ENCODE measurements at regions not wholly inside any gene's neighbourhood (a gene's known extent, or its start where the extent isn't known, plus 50 kb on each side); places are given as distances from the start of the nearest gene placed in this dataset.
"Not testable (repeated sequence)": the region's sequence is repeated elsewhere in the genome, so short reads cannot be mapped to it uniquely, and the experiment has no call there.

DNA sequence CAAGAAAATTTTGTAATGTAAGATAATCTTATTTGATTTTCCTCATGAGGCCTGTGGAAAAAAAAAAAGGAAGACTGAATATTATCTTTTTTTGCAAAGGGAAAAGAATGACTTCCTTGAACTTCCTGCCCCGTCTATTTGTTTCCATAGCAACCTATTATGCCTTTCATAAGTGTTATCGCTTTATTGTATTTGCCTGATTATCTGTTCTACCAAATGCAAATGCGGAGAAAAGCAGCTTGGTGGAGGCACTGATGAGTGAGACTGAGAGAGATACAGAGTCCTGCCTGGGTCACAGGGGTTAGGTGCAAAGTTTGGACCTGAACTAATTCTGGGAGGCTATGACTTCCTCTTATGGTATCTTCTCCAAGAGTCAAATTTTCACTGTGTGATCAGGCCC, 334.0 kb upstream of the KCNMB2 start:
- DNase-seq: no peak

DNA sequence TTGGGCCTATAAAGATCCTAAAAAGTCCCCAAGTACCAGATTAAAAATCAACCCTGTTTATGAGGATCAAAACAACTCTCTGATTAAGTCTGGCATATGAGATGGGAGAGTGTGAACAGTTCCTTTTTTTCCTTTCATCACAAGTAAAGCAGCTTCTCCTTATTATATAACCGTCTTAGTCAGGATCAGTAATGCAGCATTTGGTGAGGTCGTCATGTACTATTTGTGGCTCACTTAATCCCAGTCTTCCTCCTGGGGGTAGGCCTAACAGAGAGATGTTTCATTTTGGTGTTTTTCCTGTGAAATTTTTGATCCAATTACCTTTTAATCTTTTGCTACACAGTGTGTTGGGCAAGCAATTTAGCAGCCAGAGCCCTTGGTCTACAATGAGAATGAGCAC, 333.1 kb upstream of the KCNMB2 start:
- DNase-seq: no peak

DNA sequence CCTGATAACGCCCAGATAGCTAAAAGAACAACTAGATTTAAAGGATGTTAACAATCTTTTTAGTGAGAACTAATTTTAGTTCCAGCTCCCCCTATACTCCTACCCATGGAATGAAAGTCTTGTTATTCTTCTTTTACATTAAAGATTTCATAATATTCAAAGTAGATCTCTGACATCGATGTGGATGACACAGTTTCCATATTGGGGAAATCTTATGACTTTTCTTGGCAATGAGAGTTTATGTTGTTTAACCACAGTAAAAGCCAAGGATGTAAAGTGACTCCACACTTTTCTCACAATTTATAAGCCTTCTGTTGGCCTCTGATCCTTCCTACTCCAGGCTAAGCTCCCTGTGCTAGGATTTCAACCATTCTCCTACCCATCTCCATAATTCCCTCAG, 332.6 kb upstream of the KCNMB2 start:
- DNase-seq: no peak

DNA sequence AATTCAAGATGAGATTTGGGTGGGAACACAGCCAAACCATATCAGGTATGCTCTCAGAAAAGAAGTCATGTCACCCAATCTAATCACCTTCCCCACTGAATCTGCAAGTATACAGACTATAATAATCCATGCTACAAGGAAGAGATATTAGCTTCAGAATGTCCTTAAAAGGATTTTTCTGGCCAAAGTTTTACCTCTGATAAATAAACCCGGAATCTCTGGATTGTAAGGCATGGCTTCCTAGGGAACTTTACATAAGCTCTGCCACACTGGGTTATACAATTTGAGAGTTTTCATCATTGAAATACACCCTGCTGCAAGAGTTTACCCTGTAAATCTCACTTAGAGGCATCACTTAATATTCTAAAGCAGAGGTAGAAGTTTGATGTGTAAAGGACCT, 330.5 kb upstream of the KCNMB2 start:
- DNase-seq: no peak

DNA sequence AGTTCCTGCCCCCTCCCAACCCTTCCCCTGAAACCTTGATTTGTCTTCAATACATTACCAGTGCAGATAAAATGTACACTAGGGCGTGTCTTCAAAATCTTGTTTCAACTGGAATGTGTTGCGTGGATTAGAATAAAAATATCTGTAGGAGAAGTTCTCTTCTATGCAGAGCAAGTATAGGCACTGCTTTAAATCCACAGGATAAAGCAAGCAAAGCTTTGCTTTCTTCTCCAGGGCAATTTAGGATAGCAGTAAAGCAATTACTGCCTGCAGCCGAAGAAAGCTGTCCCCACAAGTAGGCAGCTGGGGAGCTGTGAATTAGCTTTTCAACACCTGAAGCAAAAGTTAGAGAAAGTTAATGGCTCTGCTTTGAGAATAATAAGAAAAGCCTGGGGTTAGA, 329.7 kb upstream of the KCNMB2 start:
- DNase-seq: no peak

DNA sequence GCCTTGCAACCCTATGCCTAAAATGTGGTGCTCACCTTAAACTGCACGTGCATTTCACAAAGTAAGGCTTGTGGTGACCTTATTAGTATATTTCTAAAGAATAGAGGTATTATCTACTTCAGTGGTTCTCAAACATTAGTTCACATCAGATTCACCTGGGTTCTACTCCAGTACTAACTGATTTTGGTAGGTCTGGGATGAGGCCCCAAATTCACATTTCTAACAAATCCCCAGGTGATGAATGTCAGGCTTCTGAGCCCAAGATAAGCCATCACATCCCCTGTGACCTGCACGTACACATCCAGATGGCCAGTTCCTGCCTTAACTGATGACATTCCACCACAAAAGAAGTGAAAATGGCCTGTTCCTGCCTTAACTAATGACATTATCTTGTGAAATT, 329.1 kb upstream of the KCNMB2 start:
- DNase-seq: not testable (repeated sequence)

DNA sequence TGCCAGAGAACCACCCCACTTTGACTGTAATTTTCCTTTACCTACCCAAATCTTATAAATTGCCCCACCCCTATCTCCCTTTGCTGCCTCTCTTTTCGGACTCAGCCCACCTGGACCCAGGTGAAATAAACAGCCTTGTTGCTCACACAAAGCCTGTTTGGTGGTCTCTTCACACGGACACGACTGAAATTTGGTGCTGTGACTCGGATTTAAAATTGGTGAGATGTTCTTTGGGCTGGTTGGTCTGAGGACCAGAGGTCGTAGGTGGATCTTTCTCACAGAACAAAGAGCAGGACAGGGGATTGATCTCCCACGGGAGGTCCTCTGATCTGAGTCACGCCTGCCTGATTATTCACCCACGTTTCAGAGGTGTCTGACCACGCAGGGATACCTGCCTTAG, 328.6 kb upstream of the KCNMB2 start:
- DNase-seq: not testable (repeated sequence)

DNA sequence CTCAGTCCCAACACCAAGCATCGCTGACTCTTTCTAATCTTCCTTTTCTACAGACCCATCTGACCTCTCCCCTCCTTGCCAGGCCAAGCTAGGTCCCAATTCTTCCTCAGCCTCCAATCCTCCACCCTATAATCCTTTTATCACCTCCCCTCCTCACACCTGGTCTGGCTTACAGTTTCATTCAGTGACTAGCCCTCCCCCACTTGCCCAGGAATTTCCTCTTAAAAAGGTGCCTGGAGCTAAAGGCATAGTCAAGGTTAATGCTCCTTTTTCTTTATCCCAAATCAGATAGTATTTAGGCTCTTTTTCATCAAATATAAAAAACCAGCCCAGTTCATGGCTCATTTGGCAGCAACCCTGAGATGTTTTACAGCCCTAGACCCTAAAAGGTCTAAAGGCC, 327.1 kb upstream of the KCNMB2 start:
- DNase-seq: not testable (repeated sequence)

DNA sequence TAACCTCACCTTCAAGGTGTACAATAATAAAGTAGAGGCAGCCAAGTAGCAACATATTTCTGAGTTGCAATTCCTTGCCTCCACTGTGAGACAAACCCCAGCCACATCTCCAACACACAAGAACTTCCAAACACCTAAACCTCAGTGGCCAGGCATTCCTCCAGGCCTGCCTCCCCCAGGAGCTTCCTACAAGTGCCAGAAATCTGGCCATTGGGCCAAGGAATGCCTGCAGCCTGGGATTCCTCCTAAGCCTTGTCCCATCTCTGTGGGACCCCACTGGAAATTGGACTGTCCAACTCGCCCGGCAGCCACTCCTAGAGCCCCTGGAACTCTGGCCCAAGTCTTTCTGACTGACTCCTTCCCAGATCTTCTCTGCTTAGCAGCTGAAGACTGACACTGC, 326.6 kb upstream of the KCNMB2 start:
- not testable (repeated sequence) for DNase-seq

DNA sequence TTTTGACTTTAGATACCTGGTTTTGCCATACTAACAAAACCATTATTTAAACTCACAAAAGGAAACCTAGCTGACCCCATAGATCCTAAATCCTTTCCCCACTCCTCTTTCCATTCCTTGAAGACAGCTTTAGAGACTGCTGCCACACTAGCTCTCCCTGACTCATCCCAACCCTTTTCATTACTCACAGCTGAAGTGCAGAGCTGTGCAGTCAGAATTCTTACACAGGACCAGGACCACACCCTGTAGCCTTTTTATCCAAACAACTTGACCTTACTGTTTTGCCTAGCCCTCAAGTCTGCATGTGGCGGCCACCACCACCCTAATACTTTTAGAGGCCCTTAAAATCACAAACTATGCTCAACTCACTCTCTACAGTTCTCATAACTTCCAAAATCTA, 325.1 kb upstream of the KCNMB2 start:
- DNase-seq: not testable (repeated sequence)

DNA sequence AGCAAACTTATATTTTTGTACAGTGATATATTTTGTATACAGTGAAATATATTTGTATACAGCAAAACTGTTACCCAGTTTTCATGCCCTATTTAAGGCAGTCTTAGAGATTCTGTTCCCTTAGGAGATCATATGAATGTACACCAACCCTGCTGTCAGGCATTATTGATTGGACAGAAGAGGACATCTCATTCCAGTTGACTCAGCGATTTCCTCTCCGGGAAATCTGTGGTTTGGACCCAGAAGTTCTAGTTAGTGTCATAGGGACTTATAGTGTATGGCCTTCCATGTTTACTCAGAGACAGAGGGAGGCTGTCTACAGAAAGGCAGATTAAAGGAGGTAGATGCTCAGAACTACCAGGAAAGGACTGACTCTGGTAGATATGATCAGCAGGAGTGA, 318.8 kb upstream of the KCNMB2 start:
- no peak for DNase-seq

DNA sequence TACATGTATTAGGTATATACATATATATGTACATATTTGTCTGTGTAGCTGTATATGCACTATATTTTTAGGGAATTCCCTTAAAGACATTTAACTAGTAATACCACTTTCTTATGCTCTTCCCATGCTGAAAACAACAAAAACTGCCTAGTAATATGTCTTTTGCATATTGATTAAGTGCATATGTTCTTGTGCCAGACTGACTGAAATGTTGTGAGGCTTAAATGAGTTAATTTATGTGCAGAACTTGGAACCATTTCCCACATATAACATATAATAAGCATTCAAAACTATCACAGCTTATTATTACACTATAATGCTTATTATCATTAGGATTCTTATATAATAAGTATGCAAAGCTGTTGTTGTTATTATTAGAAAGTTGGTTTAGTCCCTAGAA, 318.0 kb upstream of the KCNMB2 start:
- no peak for DNase-seq

DNA sequence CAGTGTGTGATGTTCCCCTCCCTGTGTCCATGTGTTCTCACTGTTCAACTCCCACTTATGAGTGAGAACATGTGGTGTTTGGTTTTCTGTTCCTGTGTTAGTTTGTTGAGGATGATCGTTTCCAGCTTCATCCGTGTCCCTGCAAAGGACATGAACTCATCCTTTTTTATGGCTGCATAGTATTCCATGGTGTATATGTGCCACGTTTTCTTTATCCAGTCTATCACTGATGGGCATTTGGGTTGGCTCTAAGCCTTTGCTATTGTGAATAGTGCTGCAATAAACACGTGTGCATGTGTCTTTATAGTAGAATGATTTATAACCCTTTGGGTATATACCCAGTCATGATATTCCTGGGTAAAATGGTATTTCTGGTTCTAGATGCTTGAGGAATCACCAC, 316.6 kb upstream of the KCNMB2 start:
- DNase-seq: not testable (repeated sequence)

DNA sequence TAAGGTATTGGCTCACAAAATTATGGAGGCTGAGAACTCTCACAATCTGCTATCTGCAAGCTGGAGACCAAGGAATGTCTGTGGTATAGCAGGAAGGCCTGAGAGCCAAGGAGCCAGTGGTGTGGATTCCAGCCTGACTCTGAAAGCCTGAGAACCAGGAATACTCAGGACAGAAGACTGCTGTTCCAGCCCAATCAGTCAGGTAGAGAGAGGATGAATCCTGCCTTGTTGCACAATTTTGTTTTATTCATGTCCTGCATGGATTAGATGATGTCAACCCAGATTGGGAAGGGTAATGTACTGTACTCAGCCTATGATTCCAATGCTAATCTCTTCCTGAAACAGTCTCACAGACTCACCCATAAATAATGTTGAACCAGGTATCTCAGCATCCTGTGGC, 312.4 kb upstream of the KCNMB2 start:
- DNase-seq: no peak

DNA sequence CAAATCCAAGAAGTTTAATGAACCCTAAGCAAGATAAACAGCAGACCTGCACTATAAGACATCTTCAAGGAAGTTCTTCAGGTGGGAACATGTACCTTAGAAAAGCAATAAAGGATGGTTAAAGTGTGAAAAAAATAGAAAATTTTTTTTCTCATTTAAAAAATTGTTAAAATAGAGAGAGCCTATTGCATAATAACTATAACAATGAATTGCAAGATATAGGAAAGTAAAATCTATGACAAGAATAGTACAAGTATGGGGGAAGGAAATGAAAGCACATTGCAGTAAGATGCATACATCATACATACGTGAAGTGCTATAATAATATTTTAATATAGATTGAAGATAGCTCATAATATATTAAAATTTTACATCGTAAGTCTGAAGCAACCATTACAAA, 310.1 kb upstream of the KCNMB2 start:
- DNase-seq: no peak

DNA sequence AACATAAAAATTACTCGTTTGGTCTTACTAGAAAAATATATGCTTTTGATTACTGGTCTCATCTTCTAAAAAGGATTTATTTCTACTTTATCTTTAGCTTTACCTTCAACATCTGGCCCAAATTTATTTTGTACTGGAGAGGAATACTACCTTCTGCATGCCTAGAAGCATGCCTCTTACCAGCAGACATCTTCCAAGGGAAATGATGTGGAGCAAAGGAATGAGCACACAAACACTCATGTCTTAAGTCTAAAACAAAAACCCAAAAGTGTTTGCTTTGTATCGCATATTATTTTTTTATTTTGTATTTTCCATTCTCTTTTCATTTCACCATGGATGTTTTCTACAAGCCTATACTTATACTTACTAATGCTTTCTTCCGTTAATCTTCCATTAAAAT, 304.6 kb upstream of the KCNMB2 start:
- no peak for DNase-seq

DNA sequence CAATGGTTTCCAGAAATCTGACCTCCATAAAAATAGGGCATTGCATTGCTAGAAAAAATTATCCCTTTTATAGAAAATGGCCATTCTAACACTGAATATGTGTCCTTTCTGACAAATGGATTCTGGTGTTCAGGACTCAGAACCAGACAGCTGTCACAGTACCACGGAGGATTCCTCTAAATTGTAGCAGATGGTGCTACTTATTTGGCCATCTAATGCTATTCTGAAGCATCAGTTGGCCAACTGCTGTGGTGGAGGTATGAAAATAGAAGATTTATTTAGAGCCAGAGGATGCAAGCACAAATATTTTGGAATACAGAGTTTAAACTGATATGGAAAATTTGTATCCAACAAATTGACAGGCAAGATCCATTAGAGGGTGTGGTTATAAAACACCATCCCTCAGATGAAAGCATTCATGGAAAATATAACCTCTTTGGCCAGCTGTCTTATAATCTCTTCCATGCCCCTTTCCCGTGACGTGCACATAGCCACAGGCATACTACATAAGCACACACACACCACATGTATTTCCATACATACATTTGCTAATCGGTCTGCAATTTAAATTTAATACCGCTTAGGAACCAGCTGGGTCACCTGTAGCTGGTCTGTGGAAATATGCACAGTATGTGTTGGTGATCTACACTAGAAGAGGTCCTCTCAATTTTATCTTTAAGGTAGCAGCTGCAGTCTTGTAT, 302.7 kb upstream of the KCNMB2 start:
- DNase-seq: no peak

DNA sequence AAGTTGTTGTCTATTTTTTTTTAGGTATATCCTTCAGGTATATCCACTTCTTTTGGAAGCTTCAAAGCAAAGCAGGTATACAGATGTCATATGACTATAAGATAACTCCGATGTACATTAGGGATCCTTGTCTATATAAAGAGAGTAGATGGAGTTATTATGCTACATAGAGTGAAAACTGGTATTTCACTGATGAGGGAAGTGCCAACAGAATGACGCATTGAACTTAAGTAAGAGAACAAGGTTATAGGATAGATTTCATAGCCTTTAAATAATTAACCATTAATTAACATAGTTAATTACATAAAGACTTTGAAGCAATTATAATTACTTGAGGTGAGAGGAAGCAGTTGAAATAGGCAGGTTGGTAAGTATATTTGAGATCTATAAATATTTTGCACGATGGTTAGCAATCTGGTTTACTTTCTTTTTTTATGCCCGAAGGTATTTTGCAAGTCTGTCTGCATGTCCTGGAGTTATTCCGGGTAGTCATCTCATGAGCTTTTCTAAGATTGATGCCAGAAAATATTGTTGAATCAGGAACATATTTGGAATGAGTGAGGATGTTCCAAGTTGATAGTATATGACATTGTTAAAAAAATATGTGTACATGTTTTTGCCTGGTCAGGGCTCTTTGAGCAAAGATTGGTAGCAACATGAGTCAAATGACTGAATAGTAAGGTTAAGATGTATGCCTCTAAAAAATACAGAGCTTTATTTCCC, 299.5 kb upstream of the KCNMB2 start:
- DNase-seq: no peak

DNA sequence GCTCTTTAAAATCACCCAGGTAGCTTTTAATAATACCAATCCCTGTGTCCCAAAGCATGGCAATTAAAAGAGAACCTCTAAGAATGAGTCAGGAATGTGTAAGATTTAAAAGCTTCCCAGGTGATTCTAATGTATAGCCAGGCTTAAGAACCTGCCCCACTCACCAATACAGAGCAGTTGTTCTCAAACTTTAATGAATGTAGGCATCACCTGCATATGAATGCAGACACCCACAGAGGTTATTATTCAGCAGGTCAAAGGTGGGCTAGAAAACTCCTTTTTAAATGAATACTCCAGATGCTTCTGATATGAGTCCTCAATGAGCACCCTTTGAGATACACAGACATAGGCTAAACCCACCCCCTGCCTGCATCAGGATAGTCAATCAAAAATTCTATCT, 298.1 kb upstream of the KCNMB2 start:
- no peak for DNase-seq

DNA sequence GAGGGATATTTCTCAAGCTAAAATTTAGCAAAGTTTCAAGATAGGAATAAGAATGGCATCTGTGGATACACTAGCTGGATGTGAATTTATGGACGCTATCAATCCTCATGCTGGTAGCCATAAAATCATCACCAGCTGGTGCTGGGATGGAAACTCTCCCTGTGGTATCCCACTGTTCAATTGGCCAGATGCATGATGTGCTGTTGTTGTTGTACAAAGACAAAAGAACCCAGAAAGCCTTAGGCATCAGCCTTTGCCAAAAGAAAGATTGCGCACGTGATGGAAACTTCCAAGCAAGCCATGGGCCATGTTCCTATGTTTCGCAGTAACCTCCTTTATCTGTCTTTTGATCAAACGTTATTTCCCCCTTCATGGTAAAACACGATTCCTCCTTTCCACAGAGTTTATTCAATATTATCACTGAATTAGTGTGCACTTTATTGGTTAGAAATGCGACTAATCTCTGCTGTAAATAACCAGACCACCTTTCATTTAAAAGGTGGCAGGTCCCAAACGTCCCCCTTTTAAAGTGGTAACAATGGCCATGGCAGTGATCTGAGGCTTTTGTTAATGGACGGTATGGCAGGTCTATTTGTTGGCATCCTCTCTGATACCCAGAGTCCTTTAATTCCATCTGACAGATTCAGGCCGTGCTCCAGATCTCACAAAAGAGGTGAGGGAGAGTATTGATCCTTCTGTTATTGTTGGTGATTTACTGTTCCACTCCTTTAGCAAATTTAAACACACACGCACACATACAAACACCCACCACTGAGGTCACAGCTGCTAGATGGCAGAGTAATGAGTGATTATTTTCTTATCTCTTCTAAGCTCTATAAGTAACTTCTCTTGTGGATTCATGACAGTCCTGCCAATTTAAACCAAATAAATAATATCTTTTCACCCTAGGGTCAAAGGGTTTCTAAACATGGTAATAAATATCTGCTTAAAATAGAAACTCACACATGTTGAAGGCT, 291.2 kb upstream of the KCNMB2 start:
- DNase-seq: peak; percentile 11

DNA sequence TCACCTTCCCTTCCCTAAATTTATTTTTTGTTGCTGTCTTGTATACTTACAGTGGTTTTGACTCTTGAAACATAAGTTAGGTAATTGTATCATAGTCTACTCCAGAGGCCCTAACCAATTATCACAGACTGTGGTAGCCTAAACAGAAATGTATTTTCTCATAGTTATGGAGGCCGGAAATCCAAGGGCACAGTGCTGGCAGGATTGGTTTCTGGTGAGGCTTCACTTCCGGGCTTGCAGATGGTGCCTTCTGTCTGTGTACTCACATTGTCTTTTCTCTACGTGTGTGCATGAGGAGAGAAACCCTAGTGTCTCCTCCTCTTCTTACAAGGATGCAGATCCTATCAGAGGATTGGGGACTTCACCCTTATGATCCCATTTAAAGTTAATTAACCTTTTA, 290.2 kb upstream of the KCNMB2 start:
- no peak for DNase-seq

DNA sequence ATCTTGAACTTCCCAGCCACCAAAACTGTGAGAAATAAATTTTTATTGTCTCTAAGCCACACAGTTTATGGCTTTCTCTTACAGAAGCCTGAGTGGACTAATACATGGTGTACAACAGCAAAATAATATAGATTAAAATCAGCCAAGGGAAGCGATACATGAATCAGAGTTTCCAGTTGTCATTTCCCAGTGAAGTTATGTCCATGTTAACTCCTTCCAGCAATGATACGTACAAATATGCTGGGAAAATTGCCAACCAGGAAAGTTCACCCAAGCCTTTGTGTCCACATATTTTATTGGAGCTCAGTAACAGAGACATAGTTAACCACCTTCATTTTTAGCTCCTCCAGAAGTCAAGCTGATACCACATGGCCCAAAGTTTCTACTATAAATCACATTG, 280.9 kb upstream of the KCNMB2 start:
- DNase-seq: no peak

DNA sequence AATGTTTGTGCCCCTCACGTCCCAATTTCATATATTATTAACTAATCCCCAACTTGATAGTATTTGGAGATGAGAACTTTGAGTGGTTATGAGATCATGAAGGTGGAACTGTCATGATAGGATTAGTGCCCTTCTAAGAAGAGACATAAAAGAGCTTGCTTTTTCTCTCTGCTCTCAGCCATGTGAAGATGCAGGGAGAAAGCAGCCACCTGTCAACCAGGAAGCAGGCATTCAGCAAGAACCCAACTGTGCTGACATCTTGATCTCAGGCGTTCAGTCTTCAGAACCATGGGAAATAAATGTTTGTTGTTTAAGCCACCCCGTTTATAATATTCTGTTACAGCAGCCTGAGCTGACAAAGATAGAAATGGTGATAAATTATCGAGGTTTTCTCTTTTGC, 278.7 kb upstream of the KCNMB2 start:
- DNase-seq: no peak

DNA sequence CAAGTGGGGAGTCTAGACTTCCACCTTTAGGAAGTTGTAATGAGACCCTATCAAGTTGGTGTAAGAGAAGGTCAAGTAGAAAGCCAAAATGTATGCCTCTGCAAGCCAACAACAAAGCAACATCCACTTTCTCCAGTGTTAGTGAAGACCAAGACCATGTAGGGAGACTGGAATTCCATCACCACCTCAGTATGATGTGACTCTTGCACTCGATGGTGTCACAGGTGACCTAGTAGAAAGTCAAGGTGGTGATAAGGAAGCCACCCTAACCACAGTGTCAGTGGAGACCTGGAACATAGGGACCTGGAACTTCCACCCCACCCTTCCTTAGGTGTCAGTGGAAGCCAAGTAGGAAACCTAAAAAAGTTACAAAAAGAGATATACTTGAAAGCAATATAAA, 278.1 kb upstream of the KCNMB2 start:
- no peak for DNase-seq
